Bronchial epithelial cell (primary cell): ENCODE measurements at regions not wholly inside any gene's neighbourhood (a gene's known extent, or its start where the extent isn't known, plus 50 kb on each side); places are given as distances from the start of the nearest gene placed in this dataset.

Experiments
- DNase-seq: peaks from one replicate; pipeline ENCODE4 v3.0.0-alpha.2; 2010; ENCODE audit warnings: low read depth
- FAIRE-seq: peaks from 2 replicates; lab custom pipeline; 2011; peaks lifted over from hg19 to GRCh38; lab: Jason Lieb, UNC
- H3K27me3 ChIP-seq: 2 replicates; pipeline ENCODE4 v1.5.1; 2011; ENCODE audit warnings: low read length; ENCODE audit not compliant: control insufficient read depth, insufficient read depth
- H3K36me3 ChIP-seq: 2 replicates; pipeline ENCODE4 v1.5.1; 2011; ENCODE audit warnings: low read length; ENCODE audit not compliant: control insufficient read depth, insufficient read depth
- H3K4me3 ChIP-seq: 2 replicates; pipeline ENCODE4 v1.5.1; 2011; ENCODE audit warnings: mild to moderate bottlenecking, low read depth, low read length, control low read depth
- CTCF ChIP-seq: IDR thresholded peaks from 2 replicates; pipeline ENCODE4 v1.5.1; 2011; ENCODE audit warnings: mild to moderate bottlenecking, moderate library complexity, low read length, control low read depth, inconsistent platforms; ENCODE audit not compliant: insufficient read depth, severe bottlenecking

GRCh38 chr2:78115291-78115690 is 593.1 kb upstream of the LRRTM4 start:
- Histone ChIP-seq H3K36me3 (no peaks in the 10 kb centered on the region), H3K4me3 (no peak overlapping the region), H3K27me3 (no peaks in the 10 kb centered on the region)
- FAIRE-seq (no peak), DNase-seq (no peak)
- TF ChIP-seq CTCF, result no peak

GRCh38 chr2:78118037-78118436 is 595.9 kb upstream of the LRRTM4 start:
- FAIRE-seq (no peak), DNase-seq (no peak)
- no peak for TF ChIP-seq CTCF
- Histone ChIP-seq H3K27me3 (no peaks in the 10 kb centered on the region), H3K36me3 (no peaks in the 10 kb centered on the region), H3K4me3 (no peak overlapping the region)

- Histone ChIP-seq H3K27me3 (no peaks in the 10 kb centered on the region), H3K4me3 (no peak overlapping the region), H3K36me3 (no peaks in the 10 kb centered on the region)
- no peak for FAIRE-seq
- DNase-seq, result no peak
- TF ChIP-seq CTCF, result no peak
These were observed 598.1 kb upstream of the LRRTM4 start for GRCh38 chr2:78120275-78120674.

- DNase-seq (no peak), FAIRE-seq (no peak)
- no peaks in the 10 kb centered on the region for H3K36me3 ChIP-seq
- no peaks in the 10 kb centered on the region for H3K27me3 ChIP-seq
- no peak for TF ChIP-seq CTCF
- no peak overlapping the region for H3K4me3 ChIP-seq
These were observed 602.9 kb upstream of the LRRTM4 start for GRCh38 chr2:78125042-78125441.

- no peak for FAIRE-seq
- Histone ChIP-seq H3K36me3 (no peaks in the 10 kb centered on the region), H3K27me3 (no peaks in the 10 kb centered on the region), H3K4me3 (no peak overlapping the region)
- DNase-seq, result no peak
- no peak for TF ChIP-seq CTCF
These were observed 605.2 kb upstream of the LRRTM4 start for GRCh38 chr2:78127424-78127823.

GRCh38 chr2:78132391-78133370 is 610.5 kb upstream of the LRRTM4 start:
- no peak for DNase-seq
- Histone ChIP-seq H3K4me3 (no peak overlapping the region), H3K27me3 (no peaks in the 10 kb centered on the region), H3K36me3 (no peaks in the 10 kb centered on the region)
- no peak for TF ChIP-seq CTCF
- FAIRE-seq, result no peak
